HUES64 (cell line): ENCODE measurements at regions not wholly inside any gene's neighbourhood (a gene's known extent, or its start where the extent isn't known, plus 50 kb on each side); places are given as distances from the start of the nearest gene placed in this dataset.
"Not testable (repeated sequence)": the region's sequence is repeated elsewhere in the genome, so short reads cannot be mapped to it uniquely, and the experiment has no call there.

Experiments used
- H3K27ac ChIP-seq: 2 replicates; pipeline ENCODE4 v1.7.0; 2013; ENCODE audit warnings: low read depth, low read length, inconsistent platforms
- H3K27me3 ChIP-seq: 2 replicates; pipeline ENCODE4 v1.6.1; 2013; ENCODE audit warnings: mild to moderate bottlenecking, low read length; ENCODE audit not compliant: insufficient read depth
- H3K36me3 ChIP-seq: 2 replicates; pipeline ENCODE4 v1.6.1; 2013; ENCODE audit warnings: mild to moderate bottlenecking, low read length; ENCODE audit not compliant: insufficient read depth
- H3K4me1 ChIP-seq: 2 replicates; pipeline ENCODE4 v1.6.1; 2013; ENCODE audit warnings: mild to moderate bottlenecking, low read length, moderate library complexity; ENCODE audit not compliant: insufficient read depth
- H3K4me3 ChIP-seq: 2 replicates; pipeline ENCODE4 v1.5.1; 2013; ENCODE audit warnings: mild to moderate bottlenecking, low read length, moderate library complexity
- H3K9ac ChIP-seq: 2 replicates; pipeline ENCODE4 v1.6.1; 2013; ENCODE audit warnings: mild to moderate bottlenecking, low read depth, low read length
- H3K9me3 ChIP-seq: 2 replicates; pipeline ENCODE4 v1.6.1; 2013; ENCODE audit warnings: low read depth, low read length; ENCODE audit not compliant: insufficient read depth
- WGBS: fragments of 150-250, 120-280 bp; methylation state at CpG from one replicate; pipeline ENCODE4 v1.1.7; 2013; ENCODE audit warnings: missing lambda C conversion rate; 5-methylcytosine and 5-hydroxymethylcytosine counted together

DNA sequence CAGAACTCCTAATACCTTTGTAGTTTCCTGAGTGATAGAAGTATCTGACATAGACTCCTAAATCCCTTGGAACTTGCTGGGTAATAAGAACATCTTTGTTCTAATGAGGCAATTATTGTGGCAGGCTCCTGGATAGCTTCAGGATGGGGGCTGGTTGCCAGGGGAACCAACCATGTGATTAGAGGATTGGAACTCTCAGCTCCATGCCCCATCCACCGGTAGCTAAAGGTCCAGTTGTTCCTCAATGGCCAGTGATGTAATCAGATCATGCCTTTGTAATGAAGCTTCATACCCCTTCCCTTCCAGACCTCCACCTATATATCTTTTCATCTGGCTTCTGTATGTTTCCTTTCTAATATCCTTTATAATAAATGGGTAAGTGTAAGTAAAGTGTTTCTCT, 221.2 kb upstream of the ALCAM start:
- WGBS, result 88% methylated on average over 1 of the region's 1 CpG

GRCh38 chr3:105149197-105149596, 217.5 kb upstream of the ALCAM start:
- H3K9me3 ChIP-seq, H3K4me3 ChIP-seq, H3K27ac ChIP-seq, H3K4me1 ChIP-seq, H3K27me3 ChIP-seq, H3K9ac ChIP-seq, H3K36me3 ChIP-seq: not testable (repeated sequence)
- WGBS, result 97% methylated on average over 3 of the region's 3 CpGs

More for the DNA sequence above, 221.2 kb upstream of the ALCAM start:
- Histone ChIP-seq H3K27ac (no peak overlapping the region), H3K27me3 (no peaks in the 10 kb centered on the region), H3K9me3 (peaks cover 5% of the 10 kb centered on the region; the same call in 1 of the 2 replicates), H3K36me3 (no peaks in the 10 kb centered on the region), H3K4me3 (no peak overlapping the region), H3K9ac (no peak overlapping the region), H3K4me1 (no peaks in the 10 kb centered on the region)

GRCh38 chr3:105152987-105153386, 213.7 kb upstream of the ALCAM start:
- Histone ChIP-seq H3K4me3 (no peak overlapping the region), H3K9ac (no peak overlapping the region), H3K9me3 (peaks cover 5% of the 10 kb centered on the region; the same call in 1 of the 2 replicates), H3K27ac (no peak overlapping the region), H3K36me3 (no peaks in the 10 kb centered on the region), H3K4me1 (peaks cover 31% of the 10 kb centered on the region), H3K27me3 (no peaks in the 10 kb centered on the region)
- 88% methylated on average over 1 of the region's 1 CpG for WGBS

GRCh38 chr3:105154692-105155091, 212.0 kb upstream of the ALCAM start:
- H3K4me1 ChIP-seq, result peaks cover 39% of the 10 kb centered on the region
- H3K27ac ChIP-seq, result peak overlapping the region; percentile 99
- no peaks in the 10 kb centered on the region for H3K36me3 ChIP-seq
- no peak overlapping the region for H3K9ac ChIP-seq
- 0 out of 2 replicates have a peak, but pooled peaks cover 2% of the 10 kb centered on the region for H3K9me3 ChIP-seq
- no peak overlapping the region for H3K4me3 ChIP-seq
- no peaks in the 10 kb centered on the region for H3K27me3 ChIP-seq

GRCh38 chr3:105157067-105157765, 209.5 kb upstream of the ALCAM start:
- peak overlapping the region; percentile 54 for H3K9ac ChIP-seq
- no peaks in the 10 kb centered on the region for H3K9me3 ChIP-seq
- no peaks in the 10 kb centered on the region for H3K36me3 ChIP-seq
- H3K4me1 ChIP-seq, result peaks cover 39% of the 10 kb centered on the region
- H3K4me3 ChIP-seq, result 0 out of 2 replicates have a peak overlapping the region, but pooled peaks have one; percentile 5
- WGBS, result 75% methylated on average over 5 of the region's 5 CpGs
- H3K27me3 ChIP-seq, result no peaks in the 10 kb centered on the region
- peak overlapping the region; percentile 99 for H3K27ac ChIP-seq

GRCh38 chr3:105157766-105158085, 209.0 kb upstream of the ALCAM start:
- H3K27ac ChIP-seq, result peak overlapping the region; percentile 99
- no peaks in the 10 kb centered on the region for H3K36me3 ChIP-seq
- H3K4me3 ChIP-seq, result peak overlapping the region; percentile 5; the same call in 1 of the 2 replicates
- peak overlapping the region; percentile 37; the same call in 1 of the 2 replicates for H3K9ac ChIP-seq
- H3K4me1 ChIP-seq, result peaks cover 39% of the 10 kb centered on the region
- no peaks in the 10 kb centered on the region for H3K27me3 ChIP-seq
- 81% methylated on average over 3 of the region's 3 CpGs for WGBS
- H3K9me3 ChIP-seq, result no peaks in the 10 kb centered on the region

DNA sequence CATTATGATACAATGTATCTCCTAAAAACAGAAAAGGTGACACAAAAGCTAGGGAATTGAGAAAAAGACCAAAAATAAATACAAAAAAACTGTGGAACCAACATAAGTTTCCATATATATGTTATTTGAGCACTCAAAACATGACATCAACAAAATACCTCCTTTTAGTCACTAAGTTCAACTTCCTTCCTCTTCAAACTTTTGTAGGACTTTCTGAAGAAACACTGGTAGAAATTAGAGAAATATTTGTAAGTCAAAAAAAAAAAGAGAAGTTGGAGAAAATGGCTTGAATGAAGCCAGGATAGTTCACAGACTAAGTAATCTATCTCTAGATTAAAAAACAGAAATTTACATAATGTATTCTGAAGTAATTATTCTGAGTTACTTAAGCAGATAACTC, 208.4 kb upstream of the ALCAM start:
- no peaks in the 10 kb centered on the region for H3K27me3 ChIP-seq
- H3K9ac ChIP-seq, result 0 out of 2 replicates have a peak overlapping the region, but pooled peaks have one; percentile 37
- peaks cover 39% of the 10 kb centered on the region for H3K4me1 ChIP-seq
- no peak overlapping the region for H3K4me3 ChIP-seq
- H3K27ac ChIP-seq, result peak overlapping the region; percentile 99
- H3K9me3 ChIP-seq, result no peaks in the 10 kb centered on the region
- no peaks in the 10 kb centered on the region for H3K36me3 ChIP-seq

DNA sequence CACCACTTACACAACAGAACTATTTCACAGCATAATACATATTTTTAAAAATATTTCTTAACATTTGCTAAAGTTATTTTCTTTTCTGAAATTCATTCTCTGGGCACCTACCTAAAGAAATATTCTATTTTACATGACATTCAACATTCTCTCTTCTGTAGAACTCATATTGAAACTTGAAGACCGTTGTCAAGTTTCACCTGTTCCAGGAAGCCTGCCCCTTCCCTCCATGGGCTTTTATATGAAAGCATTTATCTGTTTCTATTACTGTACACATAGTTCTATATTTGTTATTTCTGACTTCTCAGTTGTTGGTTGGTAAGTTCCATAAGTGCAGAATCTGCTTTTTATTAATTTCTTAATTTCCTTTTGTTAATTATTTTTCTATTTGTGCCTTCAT, 204.3 kb upstream of the ALCAM start:
- Histone ChIP-seq H3K36me3 (no peaks in the 10 kb centered on the region), H3K27me3 (no peaks in the 10 kb centered on the region), H3K4me3 (no peak overlapping the region), H3K9ac (no peak overlapping the region), H3K4me1 (peaks cover 12% of the 10 kb centered on the region), H3K9me3 (no peaks in the 10 kb centered on the region), H3K27ac (no peak overlapping the region)
- WGBS, result 91% methylated on average over 1 of the region's 1 CpG

GRCh38 chr3:105166893-105167292, 199.8 kb upstream of the ALCAM start:
- Histone ChIP-seq H3K9me3 (no peaks in the 10 kb centered on the region), H3K27ac (no peak overlapping the region), H3K9ac (no peak overlapping the region), H3K4me1 (no peaks in the 10 kb centered on the region), H3K4me3 (no peak overlapping the region), H3K36me3 (no peaks in the 10 kb centered on the region), H3K27me3 (no peaks in the 10 kb centered on the region)
- 100% methylated on average over 1 of the region's 1 CpG for WGBS

GRCh38 chr3:105170423-105170822, 196.3 kb upstream of the ALCAM start:
- Histone ChIP-seq H3K4me3 (no peak overlapping the region), H3K27ac (no peak overlapping the region), H3K36me3 (no peaks in the 10 kb centered on the region), H3K4me1 (no peaks in the 10 kb centered on the region), H3K9me3 (no peaks in the 10 kb centered on the region), H3K9ac (no peak overlapping the region), H3K27me3 (no peaks in the 10 kb centered on the region)

DNA sequence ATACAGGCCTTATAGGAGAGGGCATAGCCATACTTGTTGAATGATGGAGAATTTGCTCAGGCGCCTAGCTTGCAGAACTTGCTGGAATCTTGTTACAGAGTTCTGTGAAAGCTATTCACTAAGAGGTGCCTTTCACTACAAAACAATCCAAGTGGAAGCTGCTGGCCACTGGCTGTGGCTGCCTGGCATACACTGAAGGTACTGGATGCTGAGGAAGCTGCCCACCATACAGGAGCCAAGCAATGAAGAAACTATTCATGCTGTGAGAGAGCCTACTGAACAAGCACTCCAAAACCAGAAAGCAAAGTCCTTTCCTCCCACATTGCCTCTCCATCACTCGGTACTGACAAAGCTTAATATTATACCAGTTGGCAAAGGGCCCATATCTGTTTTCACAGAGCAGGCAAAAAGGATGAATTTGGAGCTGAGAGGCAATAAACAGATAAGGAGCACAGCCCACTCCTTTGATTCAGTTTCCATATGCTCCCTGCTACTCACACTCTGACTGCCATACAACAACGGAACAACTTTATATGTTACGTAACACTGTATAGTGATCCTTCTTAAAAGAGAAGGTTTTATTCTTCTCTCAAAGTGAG, 192.6 kb upstream of the ALCAM start:
- H3K4me1 ChIP-seq, result no peaks in the 10 kb centered on the region

More for the DNA sequence above, 192.6 kb upstream of the ALCAM start:
- Histone ChIP-seq H3K9me3 (no peaks in the 10 kb centered on the region), H3K27ac (no peak overlapping the region), H3K4me3 (no peak overlapping the region), H3K36me3 (no peaks in the 10 kb centered on the region), H3K9ac (no peak overlapping the region), H3K27me3 (no peaks in the 10 kb centered on the region)
- 97% methylated on average over 4 of the region's 4 CpGs for WGBS
